DOHH2 (cell line): ENCODE measurements at regions not wholly inside any gene's neighbourhood (a gene's known extent, or its start where the extent isn't known, plus 50 kb on each side); places are given as distances from the start of the nearest gene placed in this dataset.

Source experiments
- EZH2phosphoT487 ChIP-seq: fragments of 200-600 bp; sonication (generic); IDR thresholded peaks from 2 replicates; pipeline ENCODE4 v1.6.1; 2017; ENCODE audit warnings: borderline replicate concordance, mild to moderate bottlenecking, antibody characterized with exemption, low read length, moderate library complexity, mixed read lengths
- TF ChIP-seq, protein P1 (sequence below): fragments of 200-600 bp; sonication (generic); IDR thresholded peaks from one replicate; pipeline ENCODE4 v1.5.1; 2014; ENCODE audit warnings: antibody characterized with exemption, mild to moderate bottlenecking, low read depth, low read length; ENCODE audit not compliant: poor library complexity, severe bottlenecking

GRCh38 chr6:9795880-9796279 is 619.0 kb downstream of the TFAP2A start:
- TF ChIP-seq, protein P1, sequence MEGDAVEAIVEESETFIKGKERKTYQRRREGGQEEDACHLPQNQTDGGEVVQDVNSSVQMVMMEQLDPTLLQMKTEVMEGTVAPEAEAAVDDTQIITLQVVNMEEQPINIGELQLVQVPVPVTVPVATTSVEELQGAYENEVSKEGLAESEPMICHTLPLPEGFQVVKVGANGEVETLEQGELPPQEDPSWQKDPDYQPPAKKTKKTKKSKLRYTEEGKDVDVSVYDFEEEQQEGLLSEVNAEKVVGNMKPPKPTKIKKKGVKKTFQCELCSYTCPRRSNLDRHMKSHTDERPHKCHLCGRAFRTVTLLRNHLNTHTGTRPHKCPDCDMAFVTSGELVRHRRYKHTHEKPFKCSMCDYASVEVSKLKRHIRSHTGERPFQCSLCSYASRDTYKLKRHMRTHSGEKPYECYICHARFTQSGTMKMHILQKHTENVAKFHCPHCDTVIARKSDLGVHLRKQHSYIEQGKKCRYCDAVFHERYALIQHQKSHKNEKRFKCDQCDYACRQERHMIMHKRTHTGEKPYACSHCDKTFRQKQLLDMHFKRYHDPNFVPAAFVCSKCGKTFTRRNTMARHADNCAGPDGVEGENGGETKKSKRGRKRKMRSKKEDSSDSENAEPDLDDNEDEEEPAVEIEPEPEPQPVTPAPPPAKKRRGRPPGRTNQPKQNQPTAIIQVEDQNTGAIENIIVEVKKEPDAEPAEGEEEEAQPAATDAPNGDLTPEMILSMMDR: no peak
- TF ChIP-seq EZH2phosphoT487: no peak
